Mucosa of descending colon (tissue), 3 donors: ENCODE measurements at regions not wholly inside any gene's neighbourhood (a gene's known extent, or its start where the extent isn't known, plus 50 kb on each side); places are given as distances from the start of the nearest gene placed in this dataset.
"Not testable (repeated sequence)": the region's sequence is repeated elsewhere in the genome, so short reads cannot be mapped to it uniquely, and the experiment has no call there.

Experiments used
- ATAC-seq: fragments of 200-7000 bp; cut with Tn5 transposase; one replicate; pipeline ENCODE4 v1.9.1; 2020; ENCODE audit warnings: mild to moderate bottlenecking, moderate library complexity
- DNase-seq, 3 donors: peaks; one replicate each; pipeline ENCODE4 v3.0.0-alpha.2; 2020
- H3K36me3 ChIP-seq: fragments of 200-600 bp; one replicate; pipeline ENCODE4 v1.8.0; 2021; ENCODE audit warnings: low read depth, mild to moderate bottlenecking
- H3K4me1 ChIP-seq: fragments of 200-600 bp; one replicate; pipeline ENCODE4 v1.8.0; 2021; ENCODE audit warnings: low read depth, mild to moderate bottlenecking
- H3K4me3 ChIP-seq: fragments of 200-600 bp; one replicate; pipeline ENCODE4 v1.8.0; 2021; ENCODE audit warnings: mild to moderate bottlenecking
- H3K9me3 ChIP-seq: fragments of 200-600 bp; one replicate; pipeline ENCODE4 v1.8.0; 2021; ENCODE audit warnings: mild to moderate bottlenecking
- intact Hi-C, 2 donors: fragments of 100-400 bp; cut with DNase I in 1 of 2; cut with micrococcal nuclease in 1 of 2; formaldehyde crosslinking; loops; one replicate each; pipeline versions ENCODE4 v1.11.0 to v1.11.1; 2022; cut with DNase I, micrococcal nuclease
- TF ChIP-seq, protein P1 (sequence below): fragments of 200-600 bp; IDR thresholded peaks from one replicate; pipeline ENCODE4 v1.8.0; 2022; ENCODE audit warnings: antibody characterized with exemption, mild to moderate bottlenecking
- donor health status: DM: no; HTN: no; CAD: no; lungs with moderate emphysema.
- donor health status: DM: no; HTN: no; CAD: no.
- donor health status: DM: no; HTN: yes; CAD: no.

DNA sequence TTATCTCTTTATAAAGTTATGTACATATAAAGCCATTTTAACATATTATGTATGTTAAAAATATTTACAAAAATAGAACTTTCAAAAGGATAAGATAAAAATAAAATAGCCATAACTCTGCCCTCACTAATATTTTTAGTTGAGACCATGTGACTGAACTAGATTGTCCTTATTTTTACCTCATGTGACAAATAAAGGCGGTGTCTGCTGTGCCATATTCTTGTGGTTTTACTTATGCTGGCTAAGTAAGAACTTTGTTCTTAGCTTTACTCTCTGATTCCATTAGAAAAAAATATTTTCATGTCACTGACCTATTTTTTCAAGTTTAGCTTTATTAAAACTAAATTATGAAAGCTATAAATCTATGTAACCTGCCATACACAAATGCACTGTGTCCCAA, 135.6 kb upstream of the TSC22D1 start:
- Histone ChIP-seq H3K9me3 (no peaks in the 10 kb centered on the region), H3K4me3 (no peak overlapping the region), H3K36me3 (no peaks in the 10 kb centered on the region), H3K4me1 (no peaks in the 10 kb centered on the region)
- DNase-seq (no peak), ATAC-seq (no peak)
- intact Hi-C loops = no loop called here
- TF ChIP-seq, protein P1, sequence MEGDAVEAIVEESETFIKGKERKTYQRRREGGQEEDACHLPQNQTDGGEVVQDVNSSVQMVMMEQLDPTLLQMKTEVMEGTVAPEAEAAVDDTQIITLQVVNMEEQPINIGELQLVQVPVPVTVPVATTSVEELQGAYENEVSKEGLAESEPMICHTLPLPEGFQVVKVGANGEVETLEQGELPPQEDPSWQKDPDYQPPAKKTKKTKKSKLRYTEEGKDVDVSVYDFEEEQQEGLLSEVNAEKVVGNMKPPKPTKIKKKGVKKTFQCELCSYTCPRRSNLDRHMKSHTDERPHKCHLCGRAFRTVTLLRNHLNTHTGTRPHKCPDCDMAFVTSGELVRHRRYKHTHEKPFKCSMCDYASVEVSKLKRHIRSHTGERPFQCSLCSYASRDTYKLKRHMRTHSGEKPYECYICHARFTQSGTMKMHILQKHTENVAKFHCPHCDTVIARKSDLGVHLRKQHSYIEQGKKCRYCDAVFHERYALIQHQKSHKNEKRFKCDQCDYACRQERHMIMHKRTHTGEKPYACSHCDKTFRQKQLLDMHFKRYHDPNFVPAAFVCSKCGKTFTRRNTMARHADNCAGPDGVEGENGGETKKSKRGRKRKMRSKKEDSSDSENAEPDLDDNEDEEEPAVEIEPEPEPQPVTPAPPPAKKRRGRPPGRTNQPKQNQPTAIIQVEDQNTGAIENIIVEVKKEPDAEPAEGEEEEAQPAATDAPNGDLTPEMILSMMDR = no peak

DNA sequence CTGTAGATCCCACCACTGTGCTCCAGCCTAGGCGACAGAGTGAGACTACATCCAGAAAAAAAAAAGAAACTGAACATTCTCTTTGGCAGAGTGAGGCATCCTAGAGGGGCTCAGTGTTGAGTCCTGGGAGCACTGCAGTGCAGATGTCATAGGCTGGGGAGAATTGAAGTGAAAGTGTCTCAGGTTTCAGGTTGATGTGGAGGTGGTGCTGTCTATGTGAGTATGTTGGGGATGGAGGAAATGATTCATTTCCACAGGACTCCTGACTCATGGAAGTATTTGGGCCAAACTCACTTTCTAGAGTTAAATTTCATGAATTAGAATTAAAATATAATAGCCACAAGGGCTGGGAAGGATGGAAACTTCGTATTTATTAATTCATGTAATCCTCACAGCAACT, 134.4 kb upstream of the TSC22D1 start:
- TF ChIP-seq, protein P1 = no peak
- no peaks in the 10 kb centered on the region for H3K4me1 ChIP-seq
- DNase-seq = no peak
- H3K4me3 ChIP-seq = no peak overlapping the region
- ATAC-seq = no peak
- no peaks in the 10 kb centered on the region for H3K9me3 ChIP-seq
- no peaks in the 10 kb centered on the region for H3K36me3 ChIP-seq
- intact Hi-C loops = no loop called here

DNA sequence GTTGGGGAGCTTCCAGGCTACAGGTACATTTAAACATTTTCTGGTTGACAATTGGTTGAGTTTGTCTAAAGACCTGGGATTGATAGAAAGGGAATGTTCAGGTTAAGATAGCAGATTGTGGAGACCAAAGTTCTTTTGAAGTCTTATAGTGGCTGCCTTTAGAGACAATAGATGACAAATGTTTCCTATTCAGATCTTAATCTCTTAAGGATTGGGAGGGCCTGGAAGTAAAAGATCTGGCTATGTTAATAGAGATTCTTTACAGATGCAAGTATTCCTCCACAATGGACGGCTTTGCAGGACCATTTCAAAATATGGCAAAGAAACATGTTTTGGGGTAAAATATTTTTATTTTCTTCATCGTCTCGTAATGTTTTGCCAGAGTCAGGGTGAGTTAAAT, 128.7 kb upstream of the TSC22D1 start:
- H3K4me1 ChIP-seq, H3K4me3 ChIP-seq, DNase-seq, H3K9me3 ChIP-seq, intact Hi-C loops, H3K36me3 ChIP-seq, ATAC-seq: not testable (repeated sequence)

DNA sequence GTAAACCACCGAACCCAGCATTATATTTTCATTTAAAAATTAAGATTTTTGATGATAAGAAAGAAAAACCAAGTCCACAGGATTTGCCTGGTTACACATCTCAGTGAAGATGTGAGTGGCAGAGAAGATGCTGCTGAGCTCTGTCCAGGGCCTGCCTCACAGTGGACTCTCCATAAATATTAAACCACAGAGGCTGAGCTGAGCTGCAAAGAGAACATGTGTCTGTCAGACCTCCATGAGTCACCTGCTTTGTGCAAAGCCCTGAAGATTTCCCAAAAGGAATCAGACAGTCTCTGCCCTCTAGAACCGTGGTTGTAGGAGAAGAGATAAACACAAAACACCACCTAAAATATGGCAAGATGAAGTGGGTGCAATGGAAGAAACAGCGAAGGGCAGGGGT, 127.2 kb upstream of the TSC22D1 start:
- TF ChIP-seq, protein P1 = no peak
- H3K36me3 ChIP-seq = no peaks in the 10 kb centered on the region
- H3K4me3 ChIP-seq = no peak overlapping the region
- no peak for ATAC-seq
- DNase-seq = no peak
- H3K4me1 ChIP-seq = no peaks in the 10 kb centered on the region
- intact Hi-C loops = no loop called here
- no peaks in the 10 kb centered on the region for H3K9me3 ChIP-seq

DNA sequence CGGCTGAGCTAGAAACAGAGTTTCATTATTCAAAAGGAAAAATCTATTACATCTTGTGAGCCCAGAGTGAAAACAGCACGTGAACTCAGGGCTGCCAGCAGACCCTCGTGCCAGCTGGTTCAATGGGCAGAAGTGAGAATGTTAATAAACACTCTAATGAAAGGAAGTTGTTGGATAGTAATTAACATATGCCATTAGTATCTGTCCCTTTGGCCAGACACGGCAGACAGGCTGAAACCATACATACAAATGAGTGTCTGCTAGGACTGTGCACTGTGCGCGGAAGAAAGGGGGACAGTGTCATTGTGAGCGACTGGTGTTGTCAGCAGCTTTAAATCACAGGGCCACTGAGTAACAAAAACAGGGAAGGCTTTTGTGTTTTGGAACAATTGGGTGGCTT, 121.9 kb upstream of the TSC22D1 start:
- no peaks in the 10 kb centered on the region for H3K9me3 ChIP-seq
- intact Hi-C loops = no loop called here
- H3K4me3 ChIP-seq = no peak overlapping the region
- TF ChIP-seq, protein P1 = no peak
- no peaks in the 10 kb centered on the region for H3K4me1 ChIP-seq
- H3K36me3 ChIP-seq = no peaks in the 10 kb centered on the region
- ATAC-seq = no peak
- no peak for DNase-seq

DNA sequence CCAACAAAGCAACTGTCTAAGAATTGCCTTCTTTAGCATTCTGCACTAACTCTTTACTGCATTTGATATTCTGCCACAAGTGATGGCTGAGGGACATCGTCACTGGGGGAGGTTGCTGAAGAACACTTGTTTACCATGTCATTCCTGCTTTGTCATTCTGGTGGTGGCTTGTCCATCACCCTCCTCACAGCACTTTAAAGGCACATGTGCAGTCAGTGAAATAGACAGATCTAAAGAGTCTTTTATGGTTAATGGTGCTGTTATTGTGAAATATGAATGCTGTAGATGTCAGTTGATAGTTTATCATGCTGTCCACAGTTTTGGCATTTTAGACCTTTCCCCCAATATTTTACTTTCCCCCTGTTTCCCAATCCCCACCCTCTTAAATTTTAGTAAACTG, 120.9 kb upstream of the TSC22D1 start:
- ATAC-seq = no peak
- Histone ChIP-seq H3K4me3 (no peak overlapping the region), H3K4me1 (no peaks in the 10 kb centered on the region), H3K9me3 (no peaks in the 10 kb centered on the region), H3K36me3 (no peaks in the 10 kb centered on the region)
- intact Hi-C loops = no loop called here
- DNase-seq = no peak
- TF ChIP-seq, protein P1 = no peak
